IPS-18a (cell line): ENCODE measurements at regions not wholly inside any gene's neighbourhood (a gene's known extent, or its start where the extent isn't known, plus 50 kb on each side); places are given as distances from the start of the nearest gene placed in this dataset.

Source experiments
- H3K27ac ChIP-seq: one replicate; pipeline ENCODE4 v1.5.1; 2013; ENCODE audit warnings: low read length
- H3K27me3 ChIP-seq: one replicate; pipeline ENCODE4 v1.6.1; 2013; ENCODE audit warnings: mild to moderate bottlenecking, low read length; ENCODE audit not compliant: control insufficient read depth, insufficient read depth
- H3K36me3 ChIP-seq: one replicate; pipeline ENCODE4 v1.6.1; 2013; ENCODE audit warnings: low read depth, low read length; ENCODE audit not compliant: control insufficient read depth
- H3K4me1 ChIP-seq: one replicate; pipeline ENCODE4 v1.6.1; 2013; ENCODE audit warnings: low read depth, low read length; ENCODE audit not compliant: control insufficient read depth
- H3K4me3 ChIP-seq: one replicate; pipeline ENCODE4 v1.5.1; 2013; ENCODE audit warnings: low read length
- H3K9ac ChIP-seq: one replicate; pipeline ENCODE4 v1.6.1; 2013; ENCODE audit warnings: mild to moderate bottlenecking, low read length, moderate library complexity
- H3K9me3 ChIP-seq: one replicate; pipeline ENCODE4 v1.6.1; 2013; ENCODE audit warnings: low read depth, low read length; ENCODE audit not compliant: control insufficient read depth

DNA sequence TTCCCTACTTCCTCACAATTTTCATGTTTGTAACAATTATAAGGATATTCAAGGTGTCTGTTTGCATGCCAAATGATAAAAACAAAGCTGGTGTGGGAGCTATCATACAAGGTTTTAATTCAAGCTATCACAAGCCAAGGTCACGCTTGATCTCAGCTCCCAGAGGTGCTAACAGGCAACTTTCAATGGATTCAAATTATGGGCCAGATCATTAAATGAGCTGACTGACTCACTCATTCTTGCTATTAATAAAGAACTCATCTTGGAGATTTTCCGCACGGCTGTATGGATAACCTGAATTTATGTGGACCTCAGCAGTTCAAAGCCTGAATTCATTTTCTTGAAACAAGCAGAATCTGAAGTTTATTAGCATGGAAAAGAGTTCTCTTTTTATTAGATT lies 267.3 kb upstream of the CDH6 start:
- H3K4me3 ChIP-seq = no peak overlapping the region
- H3K27me3 ChIP-seq = no peaks in the 10 kb centered on the region
- no peaks in the 10 kb centered on the region for H3K9me3 ChIP-seq
- H3K9ac ChIP-seq = no peak overlapping the region
- no peaks in the 10 kb centered on the region for H3K4me1 ChIP-seq
- H3K27ac ChIP-seq = no peak overlapping the region
- H3K36me3 ChIP-seq = no peaks in the 10 kb centered on the region

DNA sequence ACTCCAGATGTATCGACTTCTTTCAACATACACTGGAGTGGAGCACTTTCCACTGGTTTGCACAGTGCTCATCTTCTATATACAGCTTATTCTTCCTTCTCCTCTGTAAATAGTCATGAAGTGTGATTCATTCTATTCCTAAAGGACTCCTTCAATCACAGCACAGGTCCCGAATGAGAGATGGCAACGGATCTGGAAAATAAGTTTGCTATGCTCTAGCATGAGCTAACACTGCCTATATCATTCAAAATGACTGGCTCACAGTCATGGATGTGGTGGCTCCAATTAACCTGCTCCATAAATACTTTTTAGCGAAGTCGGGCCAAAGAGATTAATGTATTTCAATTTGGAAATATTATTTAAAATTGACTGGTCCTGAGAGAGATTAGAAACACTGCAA lies 272.1 kb upstream of the CDH6 start:
- no peak overlapping the region for H3K9ac ChIP-seq

DNA sequence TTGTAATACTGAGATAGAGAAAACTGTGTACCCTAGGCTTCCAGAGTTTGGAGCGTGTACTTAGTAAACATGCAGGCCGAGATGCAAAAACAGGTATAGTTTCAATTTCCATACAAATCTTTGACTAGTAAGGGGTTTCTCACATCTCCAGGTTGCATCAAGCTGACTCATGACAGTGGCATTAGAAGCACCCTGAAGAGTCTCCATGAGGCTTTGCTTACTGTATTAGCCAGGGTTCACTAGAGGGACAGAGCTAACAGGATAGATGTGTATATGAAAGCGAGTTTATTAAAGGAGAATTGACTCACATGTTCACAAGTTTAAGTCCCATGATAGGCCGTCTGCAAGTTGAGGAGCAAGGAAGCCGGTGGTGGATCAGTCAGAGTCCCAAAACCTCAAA lies 275.3 kb upstream of the CDH6 start:
- no peaks in the 10 kb centered on the region for H3K4me1 ChIP-seq
- H3K4me3 ChIP-seq = no peak overlapping the region
- no peaks in the 10 kb centered on the region for H3K9me3 ChIP-seq
- H3K27me3 ChIP-seq = no peaks in the 10 kb centered on the region
- H3K9ac ChIP-seq = no peak overlapping the region
- H3K27ac ChIP-seq = no peak overlapping the region
- H3K36me3 ChIP-seq = no peaks in the 10 kb centered on the region

More for the DNA sequence above, 272.1 kb upstream of the CDH6 start:
- Histone ChIP-seq H3K27me3 (no peaks in the 10 kb centered on the region), H3K9me3 (no peaks in the 10 kb centered on the region), H3K36me3 (no peaks in the 10 kb centered on the region), H3K4me3 (no peak overlapping the region), H3K4me1 (no peaks in the 10 kb centered on the region), H3K27ac (no peak overlapping the region)

DNA sequence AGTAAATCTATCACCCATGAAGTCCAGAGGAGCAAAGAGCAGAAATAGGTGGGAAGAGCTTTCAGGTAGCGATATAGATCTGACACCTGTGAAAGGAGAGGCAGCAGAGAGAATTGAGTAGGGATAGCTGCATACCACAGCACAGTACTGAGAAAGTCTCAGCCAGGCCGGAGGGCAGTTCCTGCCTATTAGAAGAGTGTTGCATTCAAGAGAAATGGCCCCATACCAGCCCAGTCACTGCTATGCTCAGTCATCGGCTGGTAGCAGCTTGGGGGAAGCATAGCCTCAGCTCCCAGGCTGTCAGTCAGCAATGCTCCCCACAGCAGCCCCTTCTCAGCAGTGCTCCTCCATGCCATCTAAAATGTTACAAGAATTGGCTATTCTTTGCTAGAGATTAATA lies 285.1 kb upstream of the CDH6 start:
- Histone ChIP-seq H3K27ac (no peak overlapping the region), H3K4me3 (no peak overlapping the region), H3K9me3 (no peaks in the 10 kb centered on the region), H3K4me1 (no peaks in the 10 kb centered on the region), H3K27me3 (no peaks in the 10 kb centered on the region), H3K36me3 (no peaks in the 10 kb centered on the region), H3K9ac (no peak overlapping the region)

DNA sequence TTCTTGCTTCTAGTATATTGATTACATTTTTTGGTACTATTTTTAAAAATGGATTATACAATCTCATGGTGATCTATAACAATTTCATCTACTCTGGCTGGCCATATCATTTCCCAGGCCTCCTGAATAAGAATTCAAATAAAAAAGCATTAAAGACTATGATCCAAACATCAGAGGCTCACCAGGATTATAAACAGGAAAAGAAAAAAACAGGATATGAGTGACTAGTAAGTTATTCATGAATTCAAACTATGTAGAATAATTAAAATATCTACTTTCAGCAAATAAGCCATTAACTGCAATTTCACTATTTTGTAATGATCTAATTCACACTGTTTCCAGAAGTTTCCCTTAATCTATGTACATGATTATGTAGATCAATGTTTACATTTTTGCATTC lies 293.1 kb upstream of the CDH6 start:
- no peaks in the 10 kb centered on the region for H3K9me3 ChIP-seq
- no peak overlapping the region for H3K9ac ChIP-seq
- H3K27ac ChIP-seq = no peak overlapping the region
- H3K27me3 ChIP-seq = no peaks in the 10 kb centered on the region
- H3K36me3 ChIP-seq = no peaks in the 10 kb centered on the region
- no peak overlapping the region for H3K4me3 ChIP-seq
- H3K4me1 ChIP-seq = no peaks in the 10 kb centered on the region

DNA sequence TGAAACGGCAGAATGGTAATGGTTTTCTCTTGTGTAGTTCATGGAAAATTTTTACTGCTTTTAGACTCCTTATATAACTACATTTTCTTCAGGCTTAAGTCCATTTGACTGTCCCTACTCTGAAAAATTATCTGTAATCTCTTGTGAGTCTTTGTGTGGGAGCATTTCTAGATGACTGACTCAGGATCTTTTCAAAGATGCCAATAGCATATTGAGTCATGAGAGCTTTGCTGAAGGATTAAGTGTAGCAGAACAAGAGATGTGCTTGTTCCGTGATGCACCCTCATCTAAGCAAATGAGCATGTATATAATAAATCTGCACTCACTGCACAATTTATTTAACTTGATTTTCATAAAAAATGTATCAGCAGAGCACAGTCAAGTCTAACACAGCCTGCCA lies 298.7 kb upstream of the CDH6 start:
- H3K4me3 ChIP-seq = no peak overlapping the region
- no peaks in the 10 kb centered on the region for H3K4me1 ChIP-seq
- H3K27ac ChIP-seq = no peak overlapping the region
- H3K9ac ChIP-seq = no peak overlapping the region
- no peaks in the 10 kb centered on the region for H3K27me3 ChIP-seq
- H3K36me3 ChIP-seq = no peaks in the 10 kb centered on the region
- H3K9me3 ChIP-seq = no peaks in the 10 kb centered on the region

DNA sequence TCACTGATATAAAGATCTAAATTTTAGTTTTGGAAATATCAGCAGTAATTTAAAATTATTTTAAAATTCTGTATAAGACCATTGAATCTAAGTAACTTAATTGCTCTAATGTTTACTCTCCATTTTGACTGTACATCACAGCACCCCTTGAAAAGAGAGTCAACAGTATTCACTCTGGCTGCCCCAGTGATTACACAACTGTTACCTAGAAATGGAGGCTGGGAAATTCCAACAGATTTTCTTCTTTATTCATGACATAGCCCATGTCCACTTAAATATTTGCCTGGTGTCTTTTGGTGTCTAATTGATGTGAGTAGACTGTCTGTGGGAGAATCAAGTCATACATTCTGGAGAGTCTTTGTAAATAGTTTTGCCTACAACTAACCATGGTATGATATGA lies 301.8 kb upstream of the CDH6 start:
- H3K9ac ChIP-seq = no peak overlapping the region
- H3K4me3 ChIP-seq = no peak overlapping the region
- H3K4me1 ChIP-seq = no peaks in the 10 kb centered on the region
- no peaks in the 10 kb centered on the region for H3K9me3 ChIP-seq
- H3K27me3 ChIP-seq = no peaks in the 10 kb centered on the region
- no peak overlapping the region for H3K27ac ChIP-seq
- no peaks in the 10 kb centered on the region for H3K36me3 ChIP-seq

DNA sequence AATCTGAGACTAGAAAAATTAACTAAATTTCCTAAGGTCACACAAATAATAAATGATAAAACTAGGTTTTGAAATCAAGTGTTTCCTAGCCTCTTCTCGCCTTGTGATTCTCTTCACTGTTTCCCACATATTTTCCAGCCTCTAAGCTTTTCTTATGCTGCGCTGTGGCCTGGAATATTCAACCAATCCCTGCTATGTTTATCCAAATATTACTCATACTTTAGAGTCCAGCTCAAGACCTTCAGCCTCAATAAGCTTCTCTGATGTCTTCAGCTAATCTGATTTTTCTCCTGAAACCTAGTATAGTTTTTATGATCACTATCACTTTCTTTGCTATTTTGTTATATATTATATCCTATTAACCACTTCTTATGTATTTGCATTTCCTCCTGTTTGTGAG lies 303.1 kb upstream of the CDH6 start:
- Histone ChIP-seq H3K4me1 (no peaks in the 10 kb centered on the region), H3K36me3 (no peaks in the 10 kb centered on the region), H3K4me3 (no peak overlapping the region), H3K27ac (no peak overlapping the region), H3K27me3 (no peaks in the 10 kb centered on the region), H3K9me3 (no peaks in the 10 kb centered on the region), H3K9ac (no peak overlapping the region)

DNA sequence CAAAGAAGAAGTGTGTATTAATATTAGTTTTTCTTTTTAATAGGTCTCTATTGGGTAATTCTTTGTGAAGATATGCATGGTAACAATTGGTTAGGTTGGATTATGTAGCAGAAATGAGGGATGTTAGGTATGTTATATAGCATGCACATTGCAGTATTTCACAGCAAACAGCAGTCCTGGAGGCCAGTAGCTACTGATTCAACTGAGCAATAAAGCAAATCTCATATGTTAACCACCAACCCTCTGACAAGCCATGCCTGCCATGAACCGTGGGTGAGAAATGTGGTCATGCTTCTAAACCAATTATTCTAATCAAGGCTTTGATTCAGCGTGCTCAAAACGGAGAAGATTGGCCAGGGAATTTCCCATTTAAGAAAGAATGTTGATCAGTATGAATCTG lies 313.0 kb upstream of the CDH6 start:
- H3K27ac ChIP-seq = no peak overlapping the region
- no peaks in the 10 kb centered on the region for H3K36me3 ChIP-seq
- H3K9me3 ChIP-seq = peaks cover 8% of the 10 kb centered on the region
- H3K4me3 ChIP-seq = no peak overlapping the region
- no peak overlapping the region for H3K9ac ChIP-seq
- H3K27me3 ChIP-seq = no peaks in the 10 kb centered on the region
- H3K4me1 ChIP-seq = no peaks in the 10 kb centered on the region

DNA sequence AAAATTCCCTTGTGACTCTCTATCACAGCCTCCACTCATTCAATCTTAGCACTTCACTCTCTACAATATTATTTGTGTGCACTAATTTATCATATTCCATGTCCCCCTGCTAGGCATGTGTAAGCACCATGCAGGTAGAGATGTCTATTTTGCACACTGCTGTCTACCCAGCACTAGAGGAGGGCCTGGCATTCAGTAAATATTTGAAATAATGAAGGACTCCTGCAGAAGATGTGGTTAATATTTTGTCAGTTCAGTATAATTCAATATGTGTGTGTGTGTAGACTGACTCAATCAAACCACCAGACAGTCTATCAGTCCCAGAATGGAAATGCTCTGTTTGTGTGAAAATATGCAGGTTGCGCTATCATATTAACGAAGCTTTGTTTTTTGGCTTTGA lies 313.6 kb upstream of the CDH6 start:
- no peaks in the 10 kb centered on the region for H3K4me1 ChIP-seq
- no peaks in the 10 kb centered on the region for H3K27me3 ChIP-seq
- H3K27ac ChIP-seq = no peak overlapping the region
- H3K36me3 ChIP-seq = no peaks in the 10 kb centered on the region
- no peak overlapping the region for H3K4me3 ChIP-seq
- H3K9ac ChIP-seq = no peak overlapping the region
- peaks cover 6% of the 10 kb centered on the region for H3K9me3 ChIP-seq

DNA sequence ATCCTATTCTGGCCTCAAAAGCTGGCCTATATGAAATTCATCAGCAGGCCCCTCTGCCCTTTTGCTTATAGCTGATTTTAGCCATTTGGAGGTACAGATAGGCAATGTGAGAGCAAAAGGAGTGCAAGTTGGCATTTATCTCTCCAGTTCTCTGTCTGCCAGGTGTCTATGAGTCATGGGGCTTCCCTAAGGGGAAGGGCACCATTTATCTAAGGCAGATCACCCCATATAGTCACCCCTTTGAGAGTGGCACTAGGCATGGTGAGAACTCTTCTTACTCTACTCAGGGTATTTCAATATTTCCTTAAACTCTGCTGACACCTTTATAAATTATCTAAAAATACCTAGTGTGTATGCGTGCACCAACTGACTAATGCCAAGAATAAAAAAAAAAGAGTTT lies 314.7 kb upstream of the CDH6 start:
- Histone ChIP-seq H3K9ac (no peak overlapping the region), H3K4me3 (no peak overlapping the region), H3K9me3 (no peaks in the 10 kb centered on the region)

DNA sequence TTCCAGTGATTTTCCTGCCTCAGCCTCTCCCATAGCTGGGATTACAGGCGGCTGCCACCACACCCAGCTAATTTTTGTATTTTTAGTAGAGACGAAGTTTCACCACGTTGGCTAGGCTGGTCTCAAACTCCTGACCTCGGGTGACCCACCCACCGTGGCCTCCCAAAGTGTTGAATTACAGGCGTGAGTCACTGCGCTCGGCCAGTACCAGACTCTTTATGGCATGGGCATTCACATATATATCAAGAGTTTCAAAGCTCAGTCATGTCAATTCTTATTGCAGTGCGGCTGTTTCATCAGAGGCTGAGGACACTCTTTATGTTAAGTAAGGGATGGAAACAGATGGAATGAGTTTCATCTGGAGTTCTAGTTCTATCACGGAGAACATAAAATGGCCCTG lies 315.2 kb upstream of the CDH6 start:
- H3K4me3 ChIP-seq = no peak overlapping the region
- no peaks in the 10 kb centered on the region for H3K9me3 ChIP-seq
- no peaks in the 10 kb centered on the region for H3K27me3 ChIP-seq
- no peak overlapping the region for H3K9ac ChIP-seq
- no peak overlapping the region for H3K27ac ChIP-seq
- H3K4me1 ChIP-seq = no peaks in the 10 kb centered on the region
- no peaks in the 10 kb centered on the region for H3K36me3 ChIP-seq

More for the DNA sequence above, 314.7 kb upstream of the CDH6 start:
- H3K27me3 ChIP-seq = no peaks in the 10 kb centered on the region
- no peaks in the 10 kb centered on the region for H3K4me1 ChIP-seq
- no peaks in the 10 kb centered on the region for H3K36me3 ChIP-seq
- H3K27ac ChIP-seq = no peak overlapping the region
